ENCODE measurements at regions not wholly inside any gene's neighbourhood (a gene's known extent, or its start where the extent isn't known, plus 50 kb on each side); places are given as distances from the start of the nearest gene placed in this dataset.

DNA sequence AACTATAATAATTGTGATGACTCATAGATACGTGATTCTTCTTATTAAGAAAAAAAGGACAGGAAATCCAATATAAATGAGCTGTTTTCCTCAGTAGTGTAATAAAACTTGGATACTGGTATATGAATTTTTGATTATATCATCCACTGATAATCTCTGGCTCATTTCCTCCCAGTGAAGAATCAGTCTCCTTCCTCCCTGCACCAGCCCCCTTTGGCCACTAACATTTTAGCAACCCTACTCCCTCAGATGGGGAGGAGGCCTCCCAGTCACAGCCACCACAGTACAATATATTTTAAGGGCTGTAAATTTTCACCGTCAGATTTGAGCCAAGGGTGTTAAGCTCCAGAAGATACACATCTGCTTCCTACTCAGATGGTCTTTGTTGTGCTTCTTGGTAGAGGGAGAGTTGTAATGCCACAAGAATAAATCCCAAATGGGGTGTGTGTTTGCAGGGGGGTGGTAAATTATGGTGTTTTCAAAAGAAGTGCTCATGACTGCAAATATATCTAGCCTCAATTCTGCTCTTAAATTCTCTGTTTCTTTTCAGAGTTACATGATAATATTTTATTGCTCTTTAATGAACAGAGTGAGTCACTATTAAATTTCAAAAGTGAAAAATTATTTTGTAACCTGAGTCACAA is 153.5 kb downstream of the HLX start:
- TF ChIP-seq, protein P1, sequence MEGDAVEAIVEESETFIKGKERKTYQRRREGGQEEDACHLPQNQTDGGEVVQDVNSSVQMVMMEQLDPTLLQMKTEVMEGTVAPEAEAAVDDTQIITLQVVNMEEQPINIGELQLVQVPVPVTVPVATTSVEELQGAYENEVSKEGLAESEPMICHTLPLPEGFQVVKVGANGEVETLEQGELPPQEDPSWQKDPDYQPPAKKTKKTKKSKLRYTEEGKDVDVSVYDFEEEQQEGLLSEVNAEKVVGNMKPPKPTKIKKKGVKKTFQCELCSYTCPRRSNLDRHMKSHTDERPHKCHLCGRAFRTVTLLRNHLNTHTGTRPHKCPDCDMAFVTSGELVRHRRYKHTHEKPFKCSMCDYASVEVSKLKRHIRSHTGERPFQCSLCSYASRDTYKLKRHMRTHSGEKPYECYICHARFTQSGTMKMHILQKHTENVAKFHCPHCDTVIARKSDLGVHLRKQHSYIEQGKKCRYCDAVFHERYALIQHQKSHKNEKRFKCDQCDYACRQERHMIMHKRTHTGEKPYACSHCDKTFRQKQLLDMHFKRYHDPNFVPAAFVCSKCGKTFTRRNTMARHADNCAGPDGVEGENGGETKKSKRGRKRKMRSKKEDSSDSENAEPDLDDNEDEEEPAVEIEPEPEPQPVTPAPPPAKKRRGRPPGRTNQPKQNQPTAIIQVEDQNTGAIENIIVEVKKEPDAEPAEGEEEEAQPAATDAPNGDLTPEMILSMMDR (IDR thresholded peaks at IDR 0.05) = no peak
- TF ChIP-seq POLR2A (IDR thresholded peaks at IDR 0.05) = no peak
- Histone ChIP-seq H3K27me3 (no peaks in the 10 kb centered on the region), H3K4me1 (peaks cover 0 to 6% of the 10 kb centered on the region in 2 donors), H3K9me3 (no peaks in the 10 kb centered on the region), H3K36me3 (no peaks in the 10 kb centered on the region), H3K27ac (no peak overlapping the region), H3K4me3 (replicated peaks in 1 of 3) (no peak overlapping the region)
- no peak for DNase-seq
- intact Hi-C loops (cut with DNase I) = no loop called here
- WGBS, 2 donors = 50 to 68% methylated on average over 2 of the region's 2 CpGs

DNA sequence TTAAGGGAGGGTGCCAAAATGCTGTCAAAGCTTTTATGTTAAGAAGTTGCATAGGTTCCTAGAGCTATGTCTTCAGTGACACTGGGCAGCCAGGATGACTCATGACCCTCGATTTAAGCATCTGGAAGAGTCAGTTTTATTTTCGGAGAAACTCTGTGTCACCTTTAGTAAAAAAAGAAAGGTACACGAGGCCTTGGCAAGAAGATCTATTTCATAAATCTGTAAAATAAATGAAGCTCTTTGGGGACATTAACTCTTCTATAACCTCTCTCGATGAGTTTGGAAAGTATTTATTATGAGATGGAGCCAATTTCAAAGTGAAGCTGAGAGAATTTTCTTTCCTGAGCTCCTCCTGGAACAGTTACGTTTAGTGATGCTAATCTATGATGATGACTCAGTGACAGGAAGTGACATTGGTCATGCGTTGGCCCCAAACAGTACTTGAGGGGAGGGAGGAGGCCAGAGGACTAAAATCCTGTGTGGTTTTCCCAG is 156.5 kb downstream of the HLX start:
- H3K9me3 ChIP-seq = no peaks in the 10 kb centered on the region
- no peaks in the 10 kb centered on the region for H3K27me3 ChIP-seq
- intact Hi-C loops (cut with DNase I) = no loop called here
- H3K4me1 ChIP-seq = no peaks in the 10 kb centered on the region
- H3K36me3 ChIP-seq = no peaks in the 10 kb centered on the region
- DNase-seq = no peak
- TF ChIP-seq, protein P1 (IDR thresholded peaks at IDR 0.05) = no peak
- TF ChIP-seq POLR2A (IDR thresholded peaks at IDR 0.05) = no peak
- 57 to 64% methylated on average over 6 of the region's 6 CpGs for WGBS, 2 donors
- H3K27ac ChIP-seq = no peak overlapping the region
- H3K4me3 ChIP-seq (replicated peaks in 1 of 3) = no peak overlapping the region

DNA sequence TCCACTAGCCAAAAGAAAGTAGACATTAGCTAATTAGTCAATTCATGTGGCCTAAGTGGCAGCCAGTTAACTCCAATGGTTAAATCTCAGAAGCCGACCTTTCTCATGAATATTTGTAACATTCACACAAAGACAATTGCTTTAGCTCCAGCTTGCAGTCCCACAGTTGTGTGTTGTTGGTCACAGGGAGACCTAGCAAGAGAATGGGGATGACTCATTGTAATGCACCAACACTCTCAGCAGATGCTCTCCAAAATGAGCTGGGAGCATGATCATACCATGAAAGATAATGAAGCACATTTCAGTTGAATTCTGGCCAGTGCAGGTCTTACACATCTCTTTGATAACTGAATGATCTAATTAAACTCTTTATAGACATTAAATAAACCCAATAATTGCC is 160.4 kb downstream of the HLX start:
- Histone ChIP-seq H3K36me3 (no peaks in the 10 kb centered on the region), H3K27ac (no peak overlapping the region), H3K4me1 (no peaks in the 10 kb centered on the region), H3K4me3 (replicated peaks in 1 of 3) (no peak overlapping the region), H3K27me3 (no peaks in the 10 kb centered on the region), H3K9me3 (no peaks in the 10 kb centered on the region)
- intact Hi-C loops (cut with DNase I) = no loop called here
- DNase-seq = no peak
- 94 to 95% methylated on average over 1 of the region's 1 CpG for WGBS, 2 donors
- TF ChIP-seq, protein P1 (IDR thresholded peaks at IDR 0.05) = no peak
- TF ChIP-seq POLR2A (IDR thresholded peaks at IDR 0.05) = no peak

DNA sequence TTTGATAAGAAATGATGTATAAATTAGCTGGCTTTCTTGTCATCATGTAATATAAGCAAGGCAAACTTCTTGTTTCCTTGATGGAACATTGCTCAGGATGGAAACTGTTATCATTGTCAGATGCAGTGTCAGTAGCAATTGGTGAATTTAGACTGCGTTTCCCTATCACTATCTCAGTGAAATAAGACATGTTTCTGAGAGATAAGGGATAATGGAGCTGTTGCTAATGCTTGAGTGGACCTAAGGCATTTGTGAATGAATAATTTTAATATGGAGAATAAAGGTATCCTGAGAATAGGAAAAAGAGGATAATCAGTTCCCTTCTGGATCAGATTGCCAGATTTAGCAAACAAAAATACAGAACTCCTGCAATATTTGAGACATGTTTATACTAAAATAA is 160.9 kb downstream of the HLX start:
- Histone ChIP-seq H3K4me1 (no peaks in the 10 kb centered on the region), H3K4me3 (replicated peaks in 1 of 3) (no peak overlapping the region), H3K27me3 (no peaks in the 10 kb centered on the region), H3K36me3 (no peaks in the 10 kb centered on the region), H3K27ac (no peak overlapping the region), H3K9me3 (no peaks in the 10 kb centered on the region)
- no peak for DNase-seq
- TF ChIP-seq POLR2A (IDR thresholded peaks at IDR 0.05) = no peak
- TF ChIP-seq, protein P1 (IDR thresholded peaks at IDR 0.05) = no peak
- 87 to 93% methylated on average over 1 of the region's 1 CpG for WGBS, 2 donors
- intact Hi-C loops (cut with DNase I) = no loop called here

DNA sequence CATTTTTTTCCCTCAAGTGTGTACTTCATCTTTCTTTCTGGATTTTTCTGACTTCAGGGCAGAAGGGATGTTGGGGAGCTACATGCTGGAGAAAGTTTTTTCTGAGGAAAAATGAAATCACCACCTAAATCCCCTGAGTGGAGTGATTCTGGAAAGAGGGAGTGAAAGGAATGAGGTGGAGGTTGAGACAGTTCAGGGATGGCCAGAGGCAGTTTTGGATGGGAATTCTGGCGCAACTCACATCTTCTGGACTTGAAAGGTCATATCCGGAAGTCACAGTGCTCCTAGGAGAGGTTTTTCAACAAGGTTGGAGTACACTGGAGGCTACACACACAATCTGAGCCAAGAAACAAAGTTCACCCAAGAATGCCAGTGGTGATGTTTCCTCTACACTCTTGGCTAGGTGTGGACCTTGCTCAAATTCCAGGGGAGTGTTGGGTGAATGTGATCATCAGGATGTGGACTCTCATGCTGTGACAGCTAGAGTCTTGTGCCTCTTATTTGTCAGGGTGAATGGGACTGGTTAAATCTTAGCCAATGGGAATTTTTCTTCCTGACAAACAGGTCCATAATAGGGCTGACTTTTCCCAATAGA is 161.5 kb downstream of the HLX start:
- Histone ChIP-seq H3K4me3 (replicated peaks in 1 of 3) (no peak overlapping the region), H3K9me3 (no peaks in the 10 kb centered on the region), H3K27ac (no peak overlapping the region), H3K27me3 (no peaks in the 10 kb centered on the region), H3K4me1 (no peaks in the 10 kb centered on the region), H3K36me3 (no peaks in the 10 kb centered on the region)
- 42 to 58% methylated on average over 2 of the region's 2 CpGs for WGBS, 2 donors
- intact Hi-C loops (cut with DNase I) = no loop called here
- DNase-seq = no peak
- TF ChIP-seq, protein P1 (IDR thresholded peaks at IDR 0.05) = no peak
- TF ChIP-seq POLR2A (IDR thresholded peaks at IDR 0.05) = no peak

Measured in thyroid gland (tissue), 4 donors.